ENCODE measurements at regions not wholly inside any gene's neighbourhood (a gene's known extent, or its start where the extent isn't known, plus 50 kb on each side); places are given as distances from the start of the nearest gene placed in this dataset.

- POLR2A ChIA-PET, result no interaction called here
- DNase-seq (no peak), ATAC-seq (ENCODE audit: low read depth) (no peak)
- intact Hi-C loops (cut with micrococcal nuclease), result no loop called here
- Mint-ChIP-seq H3K27me3 (no peaks in the 10 kb centered on the region), H3K4me3 (no peak overlapping the region), H3K36me3 (ENCODE audit: low read depth) (no peaks in the 10 kb centered on the region), H3K9me3 (peaks cover 20% of the 10 kb centered on the region), H3K27ac (no peak overlapping the region), H3K4me1 (no peaks in the 10 kb centered on the region)
- TF ChIP-seq CTCF (IDR thresholded peaks at IDR 0.05), result no peak
- CTCF ChIA-PET, result no interaction called here
These were observed 380.2 kb downstream of the OR4C45 start for GRCh38 chr11:50412832-50413231.

- DNase-seq (no peak), ATAC-seq (ENCODE audit: low read depth) (no peak)
- Mint-ChIP-seq H3K36me3 (ENCODE audit: low read depth) (no peaks in the 10 kb centered on the region), H3K27ac (no peak overlapping the region), H3K9me3 (peaks cover 14% of the 10 kb centered on the region), H3K27me3 (no peaks in the 10 kb centered on the region), H3K4me1 (no peaks in the 10 kb centered on the region), H3K4me3 (no peak overlapping the region)
- ChIA-PET CTCF (no interaction called here), POLR2A (no interaction called here)
- intact Hi-C loops (cut with micrococcal nuclease), result no loop called here
- TF ChIP-seq CTCF (IDR thresholded peaks at IDR 0.05), result no peak
These were observed 390.5 kb downstream of the OR4C45 start for GRCh38 chr11:50423208-50423607.
